GM12873 (cell line): ENCODE measurements at regions not wholly inside any gene's neighbourhood (a gene's known extent, or its start where the extent isn't known, plus 50 kb on each side); places are given as distances from the start of the nearest gene placed in this dataset.

Experiments used
- CTCF ChIP-seq: IDR thresholded peaks from 2 replicates; pipeline ENCODE4 v1.5.1; 2012; ENCODE audit warnings: low read depth, mild to moderate bottlenecking, moderate library complexity, low read length, control low read depth; ENCODE audit not compliant: insufficient read depth; ENCODE audit errors: missing control alignments

GRCh38 chrX:34493086-34493485 is 164.0 kb downstream of the TMEM47 start:
- no peak for TF ChIP-seq CTCF

GRCh38 chrX:34491126-34491525 is 166.0 kb downstream of the TMEM47 start:
- no peak for TF ChIP-seq CTCF

GRCh38 chrX:34487364-34487763 is 169.7 kb downstream of the TMEM47 start:
- no peak for TF ChIP-seq CTCF

GRCh38 chrX:34483980-34484379 is 173.1 kb downstream of the TMEM47 start:
- no peak for TF ChIP-seq CTCF

- no peak for TF ChIP-seq CTCF
Observed at GRCh38 chrX:34470507-34470906, 186.6 kb downstream of the TMEM47 start.

- TF ChIP-seq CTCF: no peak
Observed at GRCh38 chrX:34467437-34467836, 189.6 kb downstream of the TMEM47 start.

GRCh38 chrX:34437586-34437985 is 219.5 kb downstream of the TMEM47 start:
- TF ChIP-seq CTCF: no peak

- no peak for TF ChIP-seq CTCF
Observed at GRCh38 chrX:34426334-34426733, 230.8 kb downstream of the TMEM47 start.
